VCaP (cell line): ENCODE measurements at regions not wholly inside any gene's neighbourhood (a gene's known extent, or its start where the extent isn't known, plus 50 kb on each side); places are given as distances from the start of the nearest gene placed in this dataset.

ENCODE experiments used
- H3K27ac ChIP-seq: fragments of 450-650 bp; 2 replicates; pipeline ENCODE4 v1.5.1; 2017
- TF ChIP-seq, protein P1 (sequence below): fragments of 450-650 bp; conservative IDR thresholded peaks from 2 replicates; pipeline ENCODE4 v1.5.1; 2017; ENCODE audit warnings: mild to moderate bottlenecking, moderate library complexity

DNA sequence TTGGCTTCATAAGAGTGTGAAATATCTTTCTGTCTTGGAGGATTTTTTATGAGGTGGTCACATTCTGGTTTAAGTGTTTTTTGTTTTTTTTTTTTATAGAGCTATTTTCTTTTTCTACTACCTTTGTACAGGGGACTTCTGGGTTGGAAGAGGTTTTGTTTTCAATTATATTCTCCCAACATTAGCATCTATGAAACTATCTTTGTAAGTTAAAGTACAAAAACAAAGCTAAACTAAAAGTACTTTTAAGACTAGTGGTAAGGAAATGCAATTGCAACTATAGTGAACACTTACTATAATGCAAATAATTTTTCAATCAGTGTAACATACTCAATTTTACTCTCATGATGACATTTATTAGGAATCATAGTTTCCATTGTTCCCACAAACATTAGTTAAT lies 688.2 kb downstream of the SI start:
- TF ChIP-seq, protein P1, sequence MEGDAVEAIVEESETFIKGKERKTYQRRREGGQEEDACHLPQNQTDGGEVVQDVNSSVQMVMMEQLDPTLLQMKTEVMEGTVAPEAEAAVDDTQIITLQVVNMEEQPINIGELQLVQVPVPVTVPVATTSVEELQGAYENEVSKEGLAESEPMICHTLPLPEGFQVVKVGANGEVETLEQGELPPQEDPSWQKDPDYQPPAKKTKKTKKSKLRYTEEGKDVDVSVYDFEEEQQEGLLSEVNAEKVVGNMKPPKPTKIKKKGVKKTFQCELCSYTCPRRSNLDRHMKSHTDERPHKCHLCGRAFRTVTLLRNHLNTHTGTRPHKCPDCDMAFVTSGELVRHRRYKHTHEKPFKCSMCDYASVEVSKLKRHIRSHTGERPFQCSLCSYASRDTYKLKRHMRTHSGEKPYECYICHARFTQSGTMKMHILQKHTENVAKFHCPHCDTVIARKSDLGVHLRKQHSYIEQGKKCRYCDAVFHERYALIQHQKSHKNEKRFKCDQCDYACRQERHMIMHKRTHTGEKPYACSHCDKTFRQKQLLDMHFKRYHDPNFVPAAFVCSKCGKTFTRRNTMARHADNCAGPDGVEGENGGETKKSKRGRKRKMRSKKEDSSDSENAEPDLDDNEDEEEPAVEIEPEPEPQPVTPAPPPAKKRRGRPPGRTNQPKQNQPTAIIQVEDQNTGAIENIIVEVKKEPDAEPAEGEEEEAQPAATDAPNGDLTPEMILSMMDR = no peak; the same call in 1 of the 2 replicates
- no peak overlapping the region for H3K27ac ChIP-seq

DNA sequence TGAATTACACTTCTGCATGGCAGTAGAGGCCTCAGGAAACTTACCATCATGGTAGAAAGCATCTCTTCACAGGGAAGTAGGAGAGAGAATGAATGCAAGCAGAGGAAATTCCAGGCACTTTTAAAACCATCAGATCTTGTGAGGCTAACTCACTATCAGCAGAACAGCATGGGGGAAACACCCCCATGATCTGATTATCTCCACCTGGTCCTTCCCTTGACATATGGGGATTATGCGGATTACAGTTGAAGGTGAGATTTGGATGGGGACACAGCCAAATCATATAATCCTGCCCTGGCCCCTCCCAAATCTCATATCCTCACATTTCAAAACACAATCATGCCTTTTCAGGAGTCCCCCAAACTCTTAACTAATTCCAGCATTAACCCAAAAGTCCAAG lies 691.1 kb downstream of the SI start:
- TF ChIP-seq, protein P1 = no peak
- H3K27ac ChIP-seq = no peak overlapping the region

DNA sequence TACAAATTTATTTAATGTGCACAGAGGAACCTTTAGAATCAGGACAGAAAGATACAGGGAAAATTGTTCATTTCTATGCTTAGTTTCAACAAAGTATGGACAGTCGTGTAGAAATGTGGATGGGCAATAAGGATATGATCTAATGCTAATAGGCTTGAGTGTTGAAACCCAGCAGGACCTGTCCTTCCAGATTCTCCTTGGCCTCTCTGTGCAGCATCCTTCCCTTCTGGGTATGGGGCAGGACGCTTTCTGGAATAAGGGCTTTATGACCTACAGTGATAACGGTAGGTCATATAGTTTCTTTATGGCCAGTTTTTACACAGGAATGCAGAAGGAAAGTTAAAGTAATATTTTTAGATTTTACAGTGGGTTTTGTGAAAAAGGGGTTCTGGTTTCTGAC lies 698.1 kb downstream of the SI start:
- no peak overlapping the region for H3K27ac ChIP-seq
- TF ChIP-seq, protein P1 = no peak

DNA sequence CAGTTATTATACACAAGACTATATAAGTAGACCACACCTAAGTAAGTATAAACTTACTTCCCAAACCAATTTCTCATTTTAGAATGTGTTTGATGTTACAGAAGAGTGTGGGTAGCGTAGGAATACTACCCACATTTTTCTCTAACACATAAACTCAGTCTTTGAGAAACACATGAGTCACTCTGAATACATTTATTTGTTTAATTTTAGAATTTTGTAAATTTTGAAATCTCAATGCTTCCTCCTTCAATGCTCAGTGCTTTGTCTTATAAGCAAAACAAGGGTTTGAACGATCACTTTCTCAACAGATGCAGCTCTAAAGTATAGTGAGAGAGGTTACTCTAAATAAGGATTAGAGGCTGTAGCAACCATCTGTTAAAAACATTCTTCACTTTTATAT lies 700.8 kb downstream of the SI start:
- H3K27ac ChIP-seq = no peak overlapping the region
- TF ChIP-seq, protein P1 = no peak

DNA sequence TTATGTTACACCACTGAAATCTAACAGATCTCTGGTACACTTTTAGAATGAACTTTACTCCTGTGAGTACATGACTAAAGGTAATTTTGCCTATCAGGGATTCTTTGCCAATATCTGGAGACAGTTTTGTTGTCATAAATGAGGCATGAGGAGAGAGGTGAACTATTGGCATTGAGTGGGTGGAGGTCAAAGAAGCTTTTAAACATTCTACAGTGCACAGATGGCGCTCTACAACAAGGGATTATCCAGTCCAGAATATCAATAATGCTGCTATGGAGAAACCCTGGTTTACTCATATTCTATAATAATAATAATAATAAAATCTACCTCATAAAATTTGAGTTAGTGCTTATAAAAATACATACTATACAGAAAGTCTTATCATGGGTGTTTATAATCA lies 702.3 kb downstream of the SI start:
- TF ChIP-seq, protein P1 = peak; percentile 32; the same call in 1 of the 2 replicates
- H3K27ac ChIP-seq = no peak overlapping the region

DNA sequence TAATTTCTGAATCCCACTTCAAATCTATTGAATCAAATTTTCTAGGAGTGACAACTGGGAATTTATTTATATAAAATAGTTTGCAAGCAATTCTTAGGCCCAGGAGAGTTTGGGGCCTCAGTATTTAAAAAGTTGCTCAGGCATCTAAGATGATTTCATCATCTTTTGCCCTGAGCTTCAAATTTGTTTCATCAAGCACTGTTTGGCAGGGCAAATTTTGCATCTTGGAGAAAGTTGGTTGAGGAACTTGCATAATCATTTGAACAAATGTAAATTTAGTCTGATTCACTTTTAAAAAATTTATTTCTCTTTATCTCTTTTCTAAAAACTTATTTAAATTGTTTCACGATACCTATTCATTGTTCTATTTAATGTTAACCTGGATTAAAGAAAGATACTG lies 702.8 kb downstream of the SI start:
- TF ChIP-seq, protein P1 = no peak
- H3K27ac ChIP-seq = no peak overlapping the region

DNA sequence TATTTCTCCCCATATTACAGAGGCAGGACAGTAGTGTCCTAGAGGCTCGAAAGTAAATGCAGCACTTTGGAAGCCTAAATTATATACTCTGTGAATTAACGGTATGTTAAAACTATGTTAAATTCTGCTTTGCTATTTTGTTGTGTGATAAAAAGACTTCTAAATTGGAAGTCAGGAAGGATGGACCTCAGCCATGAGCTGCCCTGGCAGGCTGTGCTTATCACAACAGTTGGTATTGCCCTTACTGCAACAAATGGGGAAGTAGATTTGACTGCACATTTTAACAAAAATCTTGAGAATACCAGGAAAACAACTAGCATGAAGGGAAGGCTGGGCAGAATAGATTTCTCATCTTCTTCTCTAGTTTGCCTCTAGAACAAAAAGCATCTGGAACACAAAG lies 706.6 kb downstream of the SI start:
- H3K27ac ChIP-seq = no peak overlapping the region
- TF ChIP-seq, protein P1 = no peak

DNA sequence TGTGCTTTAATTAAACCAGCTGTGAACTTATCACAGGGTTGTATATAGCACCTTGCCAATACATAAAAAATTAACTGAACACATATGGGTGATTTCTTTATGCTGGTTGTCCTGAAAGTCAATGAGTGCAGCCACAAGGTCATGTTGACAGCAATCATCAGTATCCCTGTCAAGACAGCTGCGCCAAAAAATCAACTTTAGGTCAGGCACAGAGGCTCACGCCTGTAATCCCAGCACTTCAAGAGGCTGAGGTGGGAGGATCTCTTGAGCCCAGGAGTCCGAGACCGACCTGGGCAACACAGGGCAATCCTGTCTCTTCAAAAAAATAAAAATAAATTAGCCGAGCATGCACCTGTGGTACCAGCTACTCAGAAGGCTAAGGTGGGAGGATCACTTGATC lies 707.3 kb downstream of the SI start:
- TF ChIP-seq, protein P1 = no peak
- no peak overlapping the region for H3K27ac ChIP-seq
